WI38 (cell line): ENCODE measurements at regions not wholly inside any gene's neighbourhood (a gene's known extent, or its start where the extent isn't known, plus 50 kb on each side); places are given as distances from the start of the nearest gene placed in this dataset.

Experiments used
- H3K4me3 ChIP-seq: 2 replicates; pipeline ENCODE4 v1.5.1; 2011; ENCODE audit warnings: low read depth, mild to moderate bottlenecking, control low read depth, low read length
- CTCF ChIP-seq: IDR thresholded peaks from 2 replicates; pipeline ENCODE4 v1.5.1; 2012; ENCODE audit warnings: low read depth, mild to moderate bottlenecking, control low read depth, low read length

GRCh38 chr6:28709478-28710349 is 184.0 kb downstream of the GPX5 start:
- H3K4me3 ChIP-seq, result peak overlapping the region; percentile 20
- TF ChIP-seq CTCF, result no peak

GRCh38 chr6:28710466-28711191 is 184.9 kb downstream of the GPX5 start:
- TF ChIP-seq CTCF, result no peak
- H3K4me3 ChIP-seq, result no peak overlapping the region

- no peak for TF ChIP-seq CTCF
- no peak overlapping the region for H3K4me3 ChIP-seq
Observed at GRCh38 chr6:28711325-28711724, 185.6 kb downstream of the GPX5 start.

- H3K4me3 ChIP-seq, result no peak overlapping the region
- TF ChIP-seq CTCF, result no peak
Observed at GRCh38 chr6:28711788-28712341, 186.2 kb downstream of the GPX5 start.

GRCh38 chr6:28712982-28713381 is 187.3 kb downstream of the GPX5 start:
- no peak for TF ChIP-seq CTCF
- no peak overlapping the region for H3K4me3 ChIP-seq

GRCh38 chr6:28719275-28719940 is 193.7 kb downstream of the GPX5 start:
- H3K4me3 ChIP-seq, result no peak overlapping the region
- TF ChIP-seq CTCF, result no peak
